Endothelial cell (in vitro differentiated cells): ENCODE measurements at regions not wholly inside any gene's neighbourhood (a gene's known extent, or its start where the extent isn't known, plus 50 kb on each side); places are given as distances from the start of the nearest gene placed in this dataset.

Experiments
- DNase-seq: peaks from one replicate; pipeline ENCODE4 v3.0.0; 2021; ENCODE audit warnings: low spot score
- H3K27ac Mint-ChIP-seq: one replicate; pipeline ENCODE4 v1.8.0; 2021; ENCODE audit warnings: mixed read lengths, inconsistent platforms; ENCODE audit not compliant: unreplicated experiment
- H3K27me3 Mint-ChIP-seq: one replicate; pipeline ENCODE4 v1.8.0; 2021; ENCODE audit warnings: mild to moderate bottlenecking, moderate library complexity, mixed read lengths, inconsistent platforms; ENCODE audit not compliant: unreplicated experiment
- H3K36me3 Mint-ChIP-seq: one replicate; pipeline ENCODE4 v1.8.0; 2021; ENCODE audit warnings: mild to moderate bottlenecking, low read depth, mixed read lengths, inconsistent platforms; ENCODE audit not compliant: unreplicated experiment
- H3K4me1 Mint-ChIP-seq: one replicate; pipeline ENCODE4 v1.8.0; 2021; ENCODE audit warnings: mild to moderate bottlenecking, mixed read lengths, inconsistent platforms; ENCODE audit not compliant: unreplicated experiment
- H3K4me3 Mint-ChIP-seq: one replicate; pipeline ENCODE4 v1.8.0; 2021; ENCODE audit warnings: mild to moderate bottlenecking, mixed read lengths, inconsistent platforms; ENCODE audit not compliant: unreplicated experiment
- H3K9me3 Mint-ChIP-seq: one replicate; pipeline ENCODE4 v1.8.0; 2021; ENCODE audit warnings: mixed read lengths, inconsistent platforms; ENCODE audit not compliant: unreplicated experiment
- CTCF ChIP-seq: fragments of 200-600 bp; sonication (generic); IDR thresholded peaks from one replicate; pipeline ENCODE4 v1.5.0; 2021; ENCODE audit warnings: antibody characterized with exemption; ENCODE audit not compliant: unreplicated experiment

GRCh38 chr4:54493862-54494261, 163.9 kb upstream of the KIT start:
- DNase-seq: no peak
- Mint-ChIP-seq H3K4me1 (no peaks in the 10 kb centered on the region), H3K4me3 (no peak overlapping the region), H3K36me3 (no peaks in the 10 kb centered on the region), H3K27ac (no peak overlapping the region), H3K9me3 (no peaks in the 10 kb centered on the region), H3K27me3 (no peaks in the 10 kb centered on the region)
- no peak for TF ChIP-seq CTCF

- no peak for TF ChIP-seq CTCF
- Mint-ChIP-seq H3K4me3 (no peak overlapping the region), H3K36me3 (no peaks in the 10 kb centered on the region), H3K27ac (no peak overlapping the region), H3K27me3 (no peaks in the 10 kb centered on the region), H3K9me3 (no peaks in the 10 kb centered on the region), H3K4me1 (no peaks in the 10 kb centered on the region)
- DNase-seq: no peak
Measured at GRCh38 chr4:54495091-54495490, 162.7 kb upstream of the KIT start.

- DNase-seq: no peak
- H3K4me1 Mint-ChIP-seq: no peaks in the 10 kb centered on the region
- H3K4me3 Mint-ChIP-seq: no peak overlapping the region
- H3K9me3 Mint-ChIP-seq: no peaks in the 10 kb centered on the region
- H3K27me3 Mint-ChIP-seq: no peaks in the 10 kb centered on the region
- no peaks in the 10 kb centered on the region for H3K36me3 Mint-ChIP-seq
- H3K27ac Mint-ChIP-seq: no peak overlapping the region
- no peak for TF ChIP-seq CTCF
Measured at GRCh38 chr4:54495641-54496040, 162.1 kb upstream of the KIT start.

GRCh38 chr4:54496412-54496811, 161.3 kb upstream of the KIT start:
- H3K27me3 Mint-ChIP-seq: no peaks in the 10 kb centered on the region
- H3K9me3 Mint-ChIP-seq: no peaks in the 10 kb centered on the region
- TF ChIP-seq CTCF: no peak
- no peaks in the 10 kb centered on the region for H3K4me1 Mint-ChIP-seq
- DNase-seq: no peak
- no peaks in the 10 kb centered on the region for H3K36me3 Mint-ChIP-seq
- H3K27ac Mint-ChIP-seq: no peak overlapping the region
- H3K4me3 Mint-ChIP-seq: no peak overlapping the region

- no peaks in the 10 kb centered on the region for H3K4me1 Mint-ChIP-seq
- DNase-seq: no peak
- H3K27ac Mint-ChIP-seq: no peak overlapping the region
- H3K36me3 Mint-ChIP-seq: no peaks in the 10 kb centered on the region
- TF ChIP-seq CTCF: no peak
- H3K4me3 Mint-ChIP-seq: no peak overlapping the region
- H3K9me3 Mint-ChIP-seq: no peaks in the 10 kb centered on the region
- no peaks in the 10 kb centered on the region for H3K27me3 Mint-ChIP-seq
Measured at GRCh38 chr4:54497947-54498346, 159.8 kb upstream of the KIT start.
